Tibial nerve (tissue), 4 donors: ENCODE measurements at regions not wholly inside any gene's neighbourhood (a gene's known extent, or its start where the extent isn't known, plus 50 kb on each side); places are given as distances from the start of the nearest gene placed in this dataset.

Source experiments
- DNase-seq, 2 donors: peaks; one replicate each; pipeline ENCODE4 v3.0.0-alpha.2; 2019; ENCODE audit warnings: low spot score in 2 of 2
- H3K27ac ChIP-seq, 4 donors: fragments of 200-600 bp; sonication (generic) in 3 of 4; one replicate each; pipeline ENCODE4 v1.5.1; 2017 to 2019; ENCODE audit warnings: mild to moderate bottlenecking in 1 of 4
- H3K27me3 ChIP-seq, 2 donors: fragments of 200-600 bp; sonication (generic) in 1 of 2; one replicate each; pipeline versions ENCODE4 v1.5.1 to v1.6.0; 2017 to 2019
- H3K36me3 ChIP-seq, 3 donors: fragments of 200-600 bp; sonication (generic); one replicate each; pipeline ENCODE4 v1.5.1; 2018 to 2019
- H3K4me1 ChIP-seq, 4 donors: fragments of 200-600 bp; sonication (generic) in 3 of 4; one replicate each; pipeline ENCODE4 v1.5.1; 2017 to 2019
- H3K4me3 ChIP-seq, 4 donors: fragments of 200-600 bp; sonication (generic) in 3 of 4; one replicate each; pipeline ENCODE4 v1.5.1; 2017 to 2019; ENCODE audit warnings: mild to moderate bottlenecking in 1 of 4, moderate library complexity in 1 of 4
- H3K9me3 ChIP-seq, 4 donors: fragments of 200-600 bp; sonication (generic) in 3 of 4; one replicate each; pipeline ENCODE4 v1.5.1; 2017 to 2019
- CTCF ChIP-seq, 5 experiments: fragments of 200-600 bp in 3 of 5; fragments of 450-650 bp in 2 of 5; sonication (generic) in 3 of 5; IDR thresholded peaks; one replicate each; pipeline ENCODE4 v1.5.1; 2016 to 2019; ENCODE audit warnings: antibody characterized with exemption in 5 of 5, mild to moderate bottlenecking in 3 of 5, moderate library complexity in 2 of 5
- EP300 ChIP-seq, 2 donors: sonication (generic); formaldehyde crosslinking; IDR thresholded peaks; one replicate each; pipeline ENCODE4 v1.6.1; 2017; ENCODE audit warnings: antibody characterized with exemption in 2 of 2, mild to moderate bottlenecking in 1 of 2
- POLR2A ChIP-seq, 2 donors: fragments of 450-650 bp; IDR thresholded peaks; one replicate each; pipeline ENCODE4 v1.6.1; 2017; ENCODE audit warnings: antibody characterized with exemption in 2 of 2, mild to moderate bottlenecking in 2 of 2, moderate library complexity in 2 of 2
- WGBS, 2 donors: methylation state at CpG; one replicate each; pipeline ENCODE4 v1.1.5; 2018; 5-methylcytosine and 5-hydroxymethylcytosine counted together

- Histone ChIP-seq H3K9me3 (no peaks in the 10 kb centered on the region), H3K27me3 (no peaks in the 10 kb centered on the region), H3K4me3 (no peak overlapping the region), H3K4me1 (no peaks in the 10 kb centered on the region), H3K36me3 (no peaks in the 10 kb centered on the region), H3K27ac (no peak overlapping the region)
- TF ChIP-seq CTCF (IDR thresholded peaks at IDR 0.05), result no peak
- no peak for TF ChIP-seq POLR2A (IDR thresholded peaks at IDR 0.05)
- no peak for TF ChIP-seq EP300 (IDR thresholded peaks at IDR 0.05)
- 27 to 28% methylated on average over 14 of the region's 14 CpGs for WGBS, 2 donors
- no peak for DNase-seq
These were observed 68.0 kb upstream of the ONECUT1 start for GRCh38 chr15:52857937-52858781.

- Histone ChIP-seq H3K36me3 (no peaks in the 10 kb centered on the region), H3K4me1 (no peaks in the 10 kb centered on the region), H3K9me3 (no peaks in the 10 kb centered on the region), H3K4me3 (no peak overlapping the region), H3K27ac (no peak overlapping the region), H3K27me3 (no peaks in the 10 kb centered on the region)
- 33 to 45% methylated on average over 7 of the region's 7 CpGs for WGBS, 2 donors
- no peak for TF ChIP-seq CTCF (IDR thresholded peaks at IDR 0.05)
- TF ChIP-seq EP300 (IDR thresholded peaks at IDR 0.05), result no peak
- no peak for TF ChIP-seq POLR2A (IDR thresholded peaks at IDR 0.05)
- no peak for DNase-seq
These were observed 67.3 kb upstream of the ONECUT1 start for GRCh38 chr15:52857471-52857870.

- DNase-seq, result no peak
- H3K27me3 ChIP-seq, result no peaks in the 10 kb centered on the region
- no peak overlapping the region for H3K27ac ChIP-seq
- 96 to 100% methylated on average over 1 of the region's 1 CpG for WGBS, 2 donors
- TF ChIP-seq POLR2A (IDR thresholded peaks at IDR 0.05) (no peak), EP300 (IDR thresholded peaks at IDR 0.05) (no peak), CTCF (IDR thresholded peaks at IDR 0.05) (no peak)
- H3K4me1 ChIP-seq, result no peaks in the 10 kb centered on the region
- no peaks in the 10 kb centered on the region for H3K36me3 ChIP-seq
- H3K9me3 ChIP-seq, result no peaks in the 10 kb centered on the region
- no peak overlapping the region for H3K4me3 ChIP-seq
These were observed 66.2 kb upstream of the ONECUT1 start for GRCh38 chr15:52856286-52856685.

- TF ChIP-seq POLR2A (IDR thresholded peaks at IDR 0.05) (no peak), EP300 (IDR thresholded peaks at IDR 0.05) (no peak), CTCF (IDR thresholded peaks at IDR 0.05) (no peak)
- Histone ChIP-seq H3K4me1 (no peaks in the 10 kb centered on the region), H3K4me3 (no peak overlapping the region), H3K36me3 (no peaks in the 10 kb centered on the region), H3K27me3 (no peaks in the 10 kb centered on the region), H3K9me3 (no peaks in the 10 kb centered on the region), H3K27ac (no peak overlapping the region)
- 46 to 62% methylated on average over 3 of the region's 3 CpGs for WGBS, 2 donors
- DNase-seq, result no peak
These were observed 65.0 kb upstream of the ONECUT1 start for GRCh38 chr15:52855157-52855556.

GRCh38 chr15:52844823-52845222, 54.7 kb upstream of the ONECUT1 start:
- H3K9me3 ChIP-seq, result peaks cover 0 to 10% (median 0%) of the 10 kb centered on the region in 4 donors
- H3K27ac ChIP-seq, result no peak overlapping the region
- H3K27me3 ChIP-seq, result no peaks in the 10 kb centered on the region
- H3K4me1 ChIP-seq, result no peaks in the 10 kb centered on the region
- no peak for DNase-seq
- TF ChIP-seq CTCF (IDR thresholded peaks at IDR 0.05), result no peak
- TF ChIP-seq EP300 (IDR thresholded peaks at IDR 0.05), result no peak
- TF ChIP-seq POLR2A (IDR thresholded peaks at IDR 0.05), result no peak
- no peaks in the 10 kb centered on the region for H3K36me3 ChIP-seq
- 66 to 77% methylated on average over 5 of the region's 5 CpGs for WGBS, 2 donors
- H3K4me3 ChIP-seq, result no peak overlapping the region
